LNCaP clone FGC (cell line): ENCODE measurements at regions not wholly inside any gene's neighbourhood (a gene's known extent, or its start where the extent isn't known, plus 50 kb on each side); places are given as distances from the start of the nearest gene placed in this dataset.

Experiments
- DNase-seq: peaks from one replicate; pipeline ENCODE4 v3.0.0-alpha.2; 2011; ENCODE audit warnings: low read depth
- H3K4me3 ChIP-seq: 2 replicates; pipeline ENCODE4 v1.5.1; 2011; ENCODE audit warnings: mild to moderate bottlenecking, low read depth, low read length, control low read depth
- CTCF ChIP-seq: IDR thresholded peaks from 2 replicates; pipeline ENCODE4 v1.5.1; 2012; ENCODE audit warnings: mild to moderate bottlenecking; ENCODE audit not compliant: control insufficient read depth, insufficient read depth; ENCODE audit errors: extremely low read depth

- TF ChIP-seq CTCF, result no peak
- no peak overlapping the region for H3K4me3 ChIP-seq
- DNase-seq, result no peak
Observed at GRCh38 chr5:74040811-74041491, 415.0 kb downstream of the ARHGEF28 start.

- no peak for TF ChIP-seq CTCF
- DNase-seq, result no peak
- H3K4me3 ChIP-seq, result no peak overlapping the region
Observed at GRCh38 chr5:74040065-74040551, 414.1 kb downstream of the ARHGEF28 start.

GRCh38 chr5:74037321-74037720 is 411.3 kb downstream of the ARHGEF28 start:
- DNase-seq, result no peak
- no peak overlapping the region for H3K4me3 ChIP-seq
- no peak for TF ChIP-seq CTCF

- DNase-seq, result peak; percentile 61
- TF ChIP-seq CTCF, result peak; percentile 87
- H3K4me3 ChIP-seq, result no peak overlapping the region
Observed at GRCh38 chr5:74035521-74035937, 409.5 kb downstream of the ARHGEF28 start.

- no peak overlapping the region for H3K4me3 ChIP-seq
- TF ChIP-seq CTCF, result no peak
- no peak for DNase-seq
Observed at GRCh38 chr5:74034733-74035132, 408.7 kb downstream of the ARHGEF28 start.

GRCh38 chr5:74032617-74033016 is 406.6 kb downstream of the ARHGEF28 start:
- TF ChIP-seq CTCF, result no peak
- no peak overlapping the region for H3K4me3 ChIP-seq
- DNase-seq, result no peak

GRCh38 chr5:74031536-74031935 is 405.5 kb downstream of the ARHGEF28 start:
- DNase-seq, result no peak
- TF ChIP-seq CTCF, result no peak
- H3K4me3 ChIP-seq, result no peak overlapping the region
